Kidney epithelial cell (primary cell): ENCODE measurements at regions not wholly inside any gene's neighbourhood (a gene's known extent, or its start where the extent isn't known, plus 50 kb on each side); places are given as distances from the start of the nearest gene placed in this dataset.

Source experiments
- DNase-seq: peaks from one replicate; pipeline ENCODE4 v3.0.0-alpha.2; 2010; ENCODE audit warnings: low read depth
- H3K27me3 ChIP-seq: 2 replicates; pipeline ENCODE4 v1.6.0; 2011; ENCODE audit warnings: low read length; ENCODE audit not compliant: control insufficient read depth, insufficient read depth
- H3K36me3 ChIP-seq: 2 replicates; pipeline ENCODE4 v1.5.1; 2011; ENCODE audit warnings: low read length; ENCODE audit not compliant: control insufficient read depth, insufficient read depth
- H3K4me3 ChIP-seq: 2 replicates; pipeline ENCODE4 v1.5.1; 2011; ENCODE audit warnings: low read depth, mild to moderate bottlenecking, control low read depth, low read length
- CTCF ChIP-seq: IDR thresholded peaks from 2 replicates; pipeline ENCODE4 v1.5.1; 2011; ENCODE audit warnings: mild to moderate bottlenecking, moderate library complexity, low read length, control low read depth, inconsistent platforms; ENCODE audit not compliant: insufficient read depth, poor library complexity, severe bottlenecking

- no peak for DNase-seq
- TF ChIP-seq CTCF: no peak
- H3K27me3 ChIP-seq: no peaks in the 10 kb centered on the region
- no peak overlapping the region for H3K4me3 ChIP-seq
- no peaks in the 10 kb centered on the region for H3K36me3 ChIP-seq
These were observed 111.2 kb upstream of the HDAC4 start for GRCh38 chr2:239512054-239512453.

- no peak for TF ChIP-seq CTCF
- Histone ChIP-seq H3K27me3 (no peaks in the 10 kb centered on the region), H3K4me3 (no peak overlapping the region), H3K36me3 (no peaks in the 10 kb centered on the region)
- DNase-seq: no peak
These were observed 108.7 kb upstream of the HDAC4 start for GRCh38 chr2:239509373-239510143.

GRCh38 chr2:239508261-239508660 lies 107.4 kb upstream of the HDAC4 start:
- H3K36me3 ChIP-seq: no peaks in the 10 kb centered on the region
- TF ChIP-seq CTCF: no peak
- DNase-seq: no peak
- H3K4me3 ChIP-seq: no peak overlapping the region
- no peaks in the 10 kb centered on the region for H3K27me3 ChIP-seq

GRCh38 chr2:239507576-239508258 lies 106.9 kb upstream of the HDAC4 start:
- Histone ChIP-seq H3K36me3 (no peaks in the 10 kb centered on the region), H3K4me3 (no peak overlapping the region), H3K27me3 (no peaks in the 10 kb centered on the region)
- TF ChIP-seq CTCF: no peak
- no peak for DNase-seq

GRCh38 chr2:239506961-239507360 lies 106.1 kb upstream of the HDAC4 start:
- no peak for DNase-seq

More at GRCh38 chr2:239506961-239507360, 106.1 kb upstream of the HDAC4 start:
- Histone ChIP-seq H3K4me3 (no peak overlapping the region), H3K27me3 (no peaks in the 10 kb centered on the region), H3K36me3 (no peaks in the 10 kb centered on the region)
- no peak for TF ChIP-seq CTCF
